Prostate gland (tissue), 2 donors: ENCODE measurements at regions not wholly inside any gene's neighbourhood (a gene's known extent, or its start where the extent isn't known, plus 50 kb on each side); places are given as distances from the start of the nearest gene placed in this dataset.

Source experiments
- POLR2A ChIP-seq: fragments of 450-650 bp; IDR thresholded peaks from one replicate; pipeline ENCODE4 v1.6.1; 2016; ENCODE audit warnings: antibody characterized with exemption, mild to moderate bottlenecking
- POLR2AphosphoS5 ChIP-seq: sonication (generic); formaldehyde crosslinking; IDR thresholded peaks from one replicate; pipeline ENCODE4 v1.6.1; 2017; ENCODE audit warnings: antibody characterized with exemption
- TF ChIP-seq, protein P1 (sequence below), 4 experiments: fragments of 200-600 bp in 2 of 4; fragments of 450-650 bp in 2 of 4; sonication (generic) in 2 of 4; IDR thresholded peaks; 1 replicate in 3 of 4; 2 replicates in 1 of 4; pipeline ENCODE4 v1.5.1; 2016 to 2019; ENCODE audit warnings: antibody characterized with exemption in 4 of 4, mild to moderate bottlenecking in 2 of 4, moderate library complexity in 2 of 4

- TF ChIP-seq POLR2A (no peak), POLR2AphosphoS5 (no peak)
- TF ChIP-seq, protein P1, sequence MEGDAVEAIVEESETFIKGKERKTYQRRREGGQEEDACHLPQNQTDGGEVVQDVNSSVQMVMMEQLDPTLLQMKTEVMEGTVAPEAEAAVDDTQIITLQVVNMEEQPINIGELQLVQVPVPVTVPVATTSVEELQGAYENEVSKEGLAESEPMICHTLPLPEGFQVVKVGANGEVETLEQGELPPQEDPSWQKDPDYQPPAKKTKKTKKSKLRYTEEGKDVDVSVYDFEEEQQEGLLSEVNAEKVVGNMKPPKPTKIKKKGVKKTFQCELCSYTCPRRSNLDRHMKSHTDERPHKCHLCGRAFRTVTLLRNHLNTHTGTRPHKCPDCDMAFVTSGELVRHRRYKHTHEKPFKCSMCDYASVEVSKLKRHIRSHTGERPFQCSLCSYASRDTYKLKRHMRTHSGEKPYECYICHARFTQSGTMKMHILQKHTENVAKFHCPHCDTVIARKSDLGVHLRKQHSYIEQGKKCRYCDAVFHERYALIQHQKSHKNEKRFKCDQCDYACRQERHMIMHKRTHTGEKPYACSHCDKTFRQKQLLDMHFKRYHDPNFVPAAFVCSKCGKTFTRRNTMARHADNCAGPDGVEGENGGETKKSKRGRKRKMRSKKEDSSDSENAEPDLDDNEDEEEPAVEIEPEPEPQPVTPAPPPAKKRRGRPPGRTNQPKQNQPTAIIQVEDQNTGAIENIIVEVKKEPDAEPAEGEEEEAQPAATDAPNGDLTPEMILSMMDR (IDR thresholded peaks at IDR 0.05) = no peak
Measured at GRCh38 chr14:42642787-42643186, 1036.1 kb downstream of the LRFN5 start.
